H1 (cell line): ENCODE measurements at regions not wholly inside any gene's neighbourhood (a gene's known extent, or its start where the extent isn't known, plus 50 kb on each side); places are given as distances from the start of the nearest gene placed in this dataset.
A peak's percentile ranks its signal among the peaks of the same experiment; 100 is the strongest.

ENCODE experiments used
- CTCF ChIA-PET: fragments of 300-600 bp; sonication (Branson Sonifier 250); formaldehyde crosslinking; loops from one replicate; lab custom pipeline; 2021; ENCODE audit not compliant: partially characterized antibody; lab: Charles Lee
- POLR2A ChIA-PET: fragments of 300-600 bp; sonication (Branson Sonifier 250); formaldehyde crosslinking; loops from one replicate; lab custom pipeline; 2021; ENCODE audit warnings: inconsistent platforms; ENCODE audit not compliant: partially characterized antibody; lab: Charles Lee
- DNase-seq, 2 experiments: peaks; one replicate each; pipeline versions ENCODE4 v3.0.0 to v3.0.0-alpha.2; 2010 to 2022; ENCODE audit warnings: low spot score in 2 of 2, low read depth in 1 of 2, mixed read lengths in 1 of 2
- FAIRE-seq: peaks from 2 replicates; lab custom pipeline; 2011; peaks lifted over from hg19 to GRCh38; lab: Jason Lieb, UNC
- H2AFZ ChIP-seq: 2 replicates; pipeline ENCODE4 v1.8.1; 2012; ENCODE audit warnings: low read length, inconsistent platforms
- H2AK5ac ChIP-seq: 2 replicates; pipeline ENCODE4 v1.6.1; 2013; ENCODE audit warnings: low read depth, low read length
- H2BK120ac ChIP-seq: replicated peaks from 2 replicates; pipeline ENCODE3; 2013; ENCODE audit warnings: low read depth, low read length, inconsistent platforms
- H2BK12ac ChIP-seq: 2 replicates; pipeline ENCODE4 v1.6.1; 2013; ENCODE audit warnings: low read depth, low read length
- H2BK15ac ChIP-seq: 2 replicates; pipeline ENCODE4 v1.6.1; 2013; ENCODE audit warnings: low read length
- H2BK20ac ChIP-seq: 2 replicates; pipeline ENCODE4 v1.6.1; 2013; ENCODE audit warnings: low read length
- H2BK5ac ChIP-seq: 2 replicates; pipeline ENCODE4 v1.6.1; 2013; ENCODE audit warnings: low read depth, low read length
- H3K14ac ChIP-seq: 2 replicates; pipeline ENCODE4 v1.6.1; 2013; ENCODE audit warnings: inconsistent platforms; ENCODE audit not compliant: insufficient read length
- H3K18ac ChIP-seq: 2 replicates; pipeline ENCODE4 v1.6.1; 2013; ENCODE audit warnings: low read length; ENCODE audit errors: extremely low read depth
- H3K23ac ChIP-seq: 2 replicates; pipeline ENCODE4 v1.6.1; 2013; ENCODE audit warnings: inconsistent platforms; ENCODE audit not compliant: insufficient read length
- H3K23me2 ChIP-seq: 2 replicates; pipeline ENCODE4 v1.6.1; 2013; ENCODE audit warnings: low read depth, low read length
- H3K27ac ChIP-seq: 2 replicates; pipeline ENCODE4 v1.6.1; 2011; ENCODE audit warnings: low read depth, low read length, inconsistent platforms
- H3K27me3 ChIP-seq, 4 experiments: replicated peaks in 1 of 4; 1 replicate in 1 of 4; 2 replicates in 3 of 4; pipeline versions ENCODE4 v1.6.1 to v1.8.1; 2011 to 2013; ENCODE audit warnings: low read length in 3 of 4, mild to moderate bottlenecking in 3 of 4, inconsistent platforms in 2 of 4, mixed read lengths in 2 of 4, moderate library complexity in 1 of 4; ENCODE audit not compliant: control insufficient read depth in 3 of 4, insufficient read depth in 3 of 4; ENCODE audit errors: extremely low read depth in 1 of 4
- H3K36me3 ChIP-seq, 4 experiments: 2 replicates each; pipeline versions ENCODE4 v1.6.1 to v1.8.1; 2011 to 2013; ENCODE audit warnings: mild to moderate bottlenecking in 4 of 4, low read length in 3 of 4, moderate library complexity in 2 of 4, control low read depth in 1 of 4, inconsistent platforms in 1 of 4; ENCODE audit not compliant: insufficient read depth in 4 of 4, control insufficient read depth in 2 of 4
- H3K4ac ChIP-seq: replicated peaks from 2 replicates; pipeline ENCODE3; 2013; ENCODE audit warnings: low read length, low read depth, mixed read lengths, inconsistent platforms; ENCODE audit not compliant: insufficient read length
- H3K4me1 ChIP-seq, 4 experiments: replicated peaks in 1 of 4; 1 replicate in 1 of 4; 2 replicates in 3 of 4; pipeline versions ENCODE4 v1.6.1 to v1.8.1; 2011 to 2013; ENCODE audit warnings: low read length in 3 of 4, inconsistent platforms in 2 of 4, mixed read lengths in 1 of 4; ENCODE audit not compliant: insufficient read depth in 4 of 4, control insufficient read depth in 3 of 4
- H3K4me2 ChIP-seq, 2 experiments: 2 replicates each; pipeline versions ENCODE4 v1.6.1 to v1.8.1; 2011 to 2013; ENCODE audit warnings: low read depth in 2 of 2, low read length in 2 of 2, control low read depth in 1 of 2, inconsistent platforms in 1 of 2, mild to moderate bottlenecking in 1 of 2; ENCODE audit not compliant: insufficient read depth in 1 of 2
- H3K4me3 ChIP-seq, 4 experiments: fragments of 200-600, 300-600 bp in 1 of 4; sonication (generic), shearing (Covaris generic), sonication (Bioruptor Twin) in 1 of 4; 2 replicates each; pipeline versions ENCODE4 v1.5.1 to v1.8.1; 2011 to 2016; ENCODE audit warnings: low read length in 4 of 4, low read depth in 3 of 4, control low read depth in 2 of 4, inconsistent platforms in 2 of 4, mild to moderate bottlenecking in 2 of 4, mixed read lengths in 1 of 4, moderate library complexity in 1 of 4; ENCODE audit not compliant: insufficient read depth in 2 of 4; ENCODE audit errors: extremely low read depth in 1 of 4
- H3K56ac ChIP-seq: replicated peaks from 2 replicates; pipeline ENCODE3; 2013; ENCODE audit warnings: low read depth, mild to moderate bottlenecking, mixed read lengths, low read length, inconsistent platforms; ENCODE audit not compliant: insufficient read length
- H3K79me1 ChIP-seq: 2 replicates; pipeline ENCODE4 v1.6.1; 2013; ENCODE audit warnings: low read depth, low read length, control low read depth
- H3K79me2 ChIP-seq, 2 experiments: 2 replicates each; pipeline versions ENCODE4 v1.6.1 to v1.8.1; 2012 to 2013; ENCODE audit warnings: low read length in 2 of 2, mild to moderate bottlenecking in 2 of 2, inconsistent platforms in 1 of 2; ENCODE audit not compliant: insufficient read depth in 2 of 2, control insufficient read depth in 1 of 2
- H3K9ac ChIP-seq, 4 experiments: replicated peaks in 1 of 4; 1 replicate in 1 of 4; 2 replicates in 3 of 4; pipeline versions ENCODE4 v1.6.1 to v1.8.1; 2011 to 2013; ENCODE audit warnings: low read depth in 3 of 4, low read length in 3 of 4, control low read depth in 2 of 4, mild to moderate bottlenecking in 2 of 4, moderate library complexity in 2 of 4, inconsistent platforms in 1 of 4; ENCODE audit errors: extremely low read depth in 1 of 4
- H3K9me3 ChIP-seq, 2 experiments: 2 replicates each; pipeline versions ENCODE4 v1.6.1 to v1.8.1; 2012 to 2013; ENCODE audit warnings: mild to moderate bottlenecking in 2 of 2, moderate library complexity in 2 of 2, control low read depth in 1 of 2, inconsistent platforms in 1 of 2, low read depth in 1 of 2, low read length in 1 of 2, mixed read lengths in 1 of 2; ENCODE audit not compliant: insufficient read depth in 2 of 2
- H4K20me1 ChIP-seq, 2 experiments: replicated peaks in 1 of 2; 2 replicates each; pipeline versions ENCODE3 to v1.8.1; 2011 to 2013; ENCODE audit warnings: inconsistent platforms in 2 of 2, low read length in 2 of 2, mild to moderate bottlenecking in 1 of 2; ENCODE audit not compliant: insufficient read depth in 2 of 2, control insufficient read depth in 1 of 2
- H4K5ac ChIP-seq: 2 replicates; pipeline ENCODE4 v1.6.1; 2013; ENCODE audit warnings: low read length, low read depth, mixed read lengths, inconsistent platforms; ENCODE audit not compliant: insufficient read length
- H4K8ac ChIP-seq: 2 replicates; pipeline ENCODE4 v1.8.0; 2013; ENCODE audit warnings: mild to moderate bottlenecking, moderate library complexity, low read length, inconsistent platforms; ENCODE audit not compliant: insufficient read depth; ENCODE audit errors: extremely low read depth
- H4K91ac ChIP-seq: replicated peaks from 2 replicates; pipeline ENCODE3; 2013; ENCODE audit warnings: low read length, mixed read lengths, inconsistent platforms; ENCODE audit not compliant: insufficient read length
- ASH2L ChIP-seq: fragments of 200-600, 300-600 bp; sonication (generic); IDR thresholded peaks from one replicate; pipeline ENCODE4 v1.7.1; 2017; ENCODE audit warnings: low read length
- HDAC2 ChIP-seq, 2 experiments: fragments of 300-600 bp in 1 of 2; sonication (generic) in 1 of 2; IDR thresholded peaks; 2 replicates each; pipeline ENCODE4 v1.6.1; 2011 to 2012; ENCODE audit warnings: low read depth in 2 of 2, low read length in 2 of 2, mild to moderate bottlenecking in 2 of 2, moderate library complexity in 2 of 2, borderline replicate concordance in 1 of 2, inconsistent platforms in 1 of 2
- JUN ChIP-seq: IDR thresholded peaks from 2 replicates; pipeline ENCODE4 v1.6.1; 2011; ENCODE audit warnings: low read depth, mild to moderate bottlenecking, improper control_type of control experiment, low read length
- KDM4A ChIP-seq: IDR thresholded peaks from one replicate; pipeline ENCODE4 v1.7.1; 2012; ENCODE audit warnings: low read depth, mild to moderate bottlenecking, moderate library complexity, low read length, inconsistent platforms; ENCODE audit not compliant: severe bottlenecking
- MAFK ChIP-seq: IDR thresholded peaks from 2 replicates; pipeline ENCODE4 v1.6.1; 2012; ENCODE audit warnings: low read depth, mild to moderate bottlenecking, improper control_type of control experiment, low read length
- SIRT6 ChIP-seq: IDR thresholded peaks from one replicate; pipeline ENCODE4 v1.7.1; 2012; ENCODE audit warnings: low read length, inconsistent platforms
- SRF ChIP-seq: IDR thresholded peaks from 2 replicates; pipeline ENCODE4 v1.6.1; 2011; ENCODE audit warnings: mild to moderate bottlenecking, low read depth, low read length, moderate library complexity
- TAF1 ChIP-seq: IDR thresholded peaks from 2 replicates; pipeline ENCODE4 v1.6.1; 2011; ENCODE audit warnings: mild to moderate bottlenecking, low read depth, low read length
- TEAD4 ChIP-seq: IDR thresholded peaks from 2 replicates; pipeline ENCODE4 v1.6.1; 2012; ENCODE audit warnings: low read depth, low read length, inconsistent platforms, mixed read lengths
- WGBS, 2 experiments: shearing (Covaris generic) in 1 of 2; methylation state at CpG; one replicate each; pipeline versions ENCODE4 v1.1.6 to v1.1.7; 2013 to 2015; ENCODE audit warnings: low lambda C conversion rate in 2 of 2, mixed read lengths in 2 of 2, inconsistent platforms in 1 of 2, low coverage in 1 of 2, missing lambda C conversion rate in 1 of 2; ENCODE audit not compliant: insufficient replicate concordance in 2 of 2, insufficient coverage in 1 of 2, insufficient read length in 1 of 2; ENCODE audit errors: extremely low coverage in 1 of 2, missing lambda C conversion rate in 1 of 2; 5-methylcytosine and 5-hydroxymethylcytosine counted together

- no peak overlapping the region for H2BK20ac ChIP-seq
- POLR2A ChIA-PET, result no interaction called here
- no peaks in the 10 kb centered on the region for H4K20me1 ChIP-seq
- H2AFZ ChIP-seq, result 0 out of 2 replicates have a peak overlapping the region, but pooled peaks have one; percentile 33
- no peak overlapping the region for H3K4ac ChIP-seq
- TF ChIP-seq JUN (no peak), MAFK (no peak), ASH2L (no peak), KDM4A (no peak), TAF1 (no peak), HDAC2 (IDR thresholded peaks at IDR 0.05; ENCODE audit: borderline replicate concordance in 1 of 2, low read depth in 2 of 2, low read length in 2 of 2) (no peak), SIRT6 (no peak), TEAD4 (no peak), SRF (no peak)
- no peak overlapping the region for H3K14ac ChIP-seq
- no peaks in the 10 kb centered on the region for H3K36me3 ChIP-seq
- no peak overlapping the region for H3K27ac ChIP-seq
- no peaks in the 10 kb centered on the region for H3K23me2 ChIP-seq
- no peak overlapping the region for H4K5ac ChIP-seq
- no peaks in the 10 kb centered on the region for H3K79me2 ChIP-seq
- H3K18ac ChIP-seq, result no peak overlapping the region
- H3K79me1 ChIP-seq, result no peaks in the 10 kb centered on the region
- H2BK5ac ChIP-seq, result no peak overlapping the region
- DNase-seq, result no peak
- H3K23ac ChIP-seq, result no peak overlapping the region
- 86% methylated on average over 6 of the region's 6 CpGs; no CpG with 5 or more reads in 1 of the 2 experiments for WGBS, 2 experiments
- H3K27me3 ChIP-seq, result no peaks in the 10 kb centered on the region
- no peak overlapping the region for H2AK5ac ChIP-seq
- no peak overlapping the region for H3K56ac ChIP-seq
- 0 out of 2 replicates have a peak overlapping the region, but pooled peaks have one; percentile 68 for H4K8ac ChIP-seq
- no peak for FAIRE-seq
- H2BK120ac ChIP-seq, result no peak overlapping the region
- no peak overlapping the region for H2BK12ac ChIP-seq
- no peak overlapping the region for H2BK15ac ChIP-seq
- CTCF ChIA-PET, result interaction anchor here (1.1 to 1.6 kb wide), 3 partner anchors 8 to 134 kb away, joined by 3 read pairs; no protein-coding TSS in a partner anchor
- H3K4me1 ChIP-seq, result no peaks in the 10 kb centered on the region
- H3K9me3 ChIP-seq, result no peaks in the 10 kb centered on the region
- no peak overlapping the region for H3K4me3 ChIP-seq
- no peak overlapping the region for H3K4me2 ChIP-seq
- H3K9ac ChIP-seq, result no peak overlapping the region
- no peak overlapping the region for H4K91ac ChIP-seq
Observed at GRCh38 chr6:24072038-24072746, 53.8 kb upstream of the NRSN1 start.
